HG02759 (cell line): ENCODE measurements at regions not wholly inside any gene's neighbourhood (a gene's known extent, or its start where the extent isn't known, plus 50 kb on each side); places are given as distances from the start of the nearest gene placed in this dataset.

Experiments
- ATAC-seq: cut with Tn5 transposase; IDR thresholded peaks from one replicate; pipeline ENCODE4 v1.9.1; 2021; ENCODE audit warnings: mild to moderate bottlenecking, moderate library complexity; ENCODE audit not compliant: unreplicated experiment

GRCh38 chr5:61596265-61596664 is 264.2 kb downstream of the ZSWIM6 start:
- ATAC-seq, result no peak

DNA sequence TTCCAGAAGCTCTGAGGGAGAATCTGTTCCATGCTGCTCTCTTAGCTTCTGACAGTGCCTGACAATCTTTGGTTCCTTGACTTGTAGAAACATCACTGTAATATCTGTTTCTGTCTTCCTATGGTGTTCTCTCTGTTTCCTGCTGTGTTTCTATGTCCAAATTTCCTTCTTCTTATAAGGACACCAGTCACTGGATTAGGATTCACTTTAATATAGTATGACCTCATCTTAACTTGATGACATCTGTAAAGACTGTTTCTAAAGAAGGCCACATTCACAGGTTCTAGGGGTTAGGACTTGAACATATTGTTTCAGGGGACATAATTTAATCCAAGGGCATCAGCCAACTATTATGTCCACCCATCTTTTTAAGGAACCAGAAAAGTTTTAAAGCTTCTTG is 265.6 kb downstream of the ZSWIM6 start:
- ATAC-seq, result no peak

DNA sequence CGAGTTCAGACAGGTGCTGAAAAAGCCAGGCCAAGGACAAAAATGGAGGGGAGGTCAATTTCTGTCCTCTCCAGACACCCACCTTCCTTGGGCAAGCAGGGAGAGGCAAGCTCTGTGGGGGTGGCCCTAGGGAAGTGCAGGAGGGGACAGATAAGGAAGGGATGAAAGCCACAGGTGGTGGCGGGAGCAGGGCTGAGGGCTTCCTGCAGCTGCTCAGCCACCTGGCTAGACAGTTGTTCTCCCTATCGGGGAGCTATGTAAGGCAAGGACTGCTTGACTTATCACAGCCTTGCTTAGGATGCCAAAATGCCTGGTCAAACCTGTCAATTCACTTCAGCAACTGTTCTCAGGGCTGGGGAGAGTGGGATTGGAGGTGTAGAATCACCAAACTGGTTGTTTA is 266.1 kb downstream of the ZSWIM6 start:
- no peak for ATAC-seq

DNA sequence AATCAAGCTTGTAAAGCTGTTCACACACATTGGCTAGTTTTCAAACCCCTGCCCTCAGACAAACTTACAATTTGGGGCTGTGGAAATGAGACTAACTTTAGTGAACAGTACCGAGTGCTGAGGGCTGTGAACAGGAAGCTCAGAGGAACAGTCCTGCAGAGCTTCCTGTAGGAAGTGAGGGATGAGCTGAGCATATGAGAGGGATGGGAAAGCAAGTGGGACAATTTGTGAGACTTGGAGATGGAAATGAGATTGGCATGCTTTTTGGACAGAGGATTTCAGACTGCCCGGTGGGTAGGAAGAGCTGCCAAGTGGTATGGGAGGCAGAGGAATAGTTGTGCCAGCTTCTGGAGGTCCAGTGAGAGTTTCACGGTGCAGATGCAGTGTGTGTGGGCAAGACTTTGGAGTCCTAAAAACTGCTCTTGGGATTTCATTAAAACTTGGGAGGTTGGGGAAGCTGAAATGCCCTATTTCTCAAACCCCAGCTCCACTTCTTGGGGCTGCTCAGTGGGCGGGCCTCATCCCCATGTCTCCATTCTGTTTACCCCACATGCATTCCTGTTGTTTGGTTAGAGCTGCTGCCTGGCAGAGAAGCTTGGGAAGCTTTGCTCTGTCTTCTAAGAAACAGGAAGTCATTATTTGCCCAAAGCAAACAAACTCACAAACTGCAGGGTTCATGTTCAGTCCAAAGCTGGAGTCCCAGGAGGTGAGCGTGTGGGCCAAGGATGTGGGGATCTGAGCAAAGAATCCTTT is 267.5 kb downstream of the ZSWIM6 start:
- ATAC-seq, result no peak

DNA sequence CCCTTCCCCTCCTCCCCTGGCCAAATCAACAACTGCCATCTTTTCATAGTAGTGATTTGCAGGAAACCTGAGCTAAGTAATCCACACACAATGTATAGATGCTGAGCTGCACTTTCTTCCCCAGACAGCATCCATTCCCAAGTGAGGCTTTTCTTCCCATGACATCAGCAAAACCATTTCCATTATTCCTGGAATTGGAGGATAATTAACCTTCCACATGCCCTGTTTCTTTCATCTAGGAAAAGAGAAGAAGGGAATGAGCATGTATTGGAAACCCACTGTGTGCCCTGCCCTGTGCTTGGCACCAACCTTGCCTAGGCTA is 268.0 kb downstream of the ZSWIM6 start:
- ATAC-seq, result no peak

GRCh38 chr5:61600945-61601511 is 269.0 kb downstream of the ZSWIM6 start:
- ATAC-seq, result no peak

GRCh38 chr5:61603211-61603908 is 271.3 kb downstream of the ZSWIM6 start:
- no peak for ATAC-seq

GRCh38 chr5:61604076-61605025 is 272.3 kb downstream of the ZSWIM6 start:
- ATAC-seq, result no peak

DNA sequence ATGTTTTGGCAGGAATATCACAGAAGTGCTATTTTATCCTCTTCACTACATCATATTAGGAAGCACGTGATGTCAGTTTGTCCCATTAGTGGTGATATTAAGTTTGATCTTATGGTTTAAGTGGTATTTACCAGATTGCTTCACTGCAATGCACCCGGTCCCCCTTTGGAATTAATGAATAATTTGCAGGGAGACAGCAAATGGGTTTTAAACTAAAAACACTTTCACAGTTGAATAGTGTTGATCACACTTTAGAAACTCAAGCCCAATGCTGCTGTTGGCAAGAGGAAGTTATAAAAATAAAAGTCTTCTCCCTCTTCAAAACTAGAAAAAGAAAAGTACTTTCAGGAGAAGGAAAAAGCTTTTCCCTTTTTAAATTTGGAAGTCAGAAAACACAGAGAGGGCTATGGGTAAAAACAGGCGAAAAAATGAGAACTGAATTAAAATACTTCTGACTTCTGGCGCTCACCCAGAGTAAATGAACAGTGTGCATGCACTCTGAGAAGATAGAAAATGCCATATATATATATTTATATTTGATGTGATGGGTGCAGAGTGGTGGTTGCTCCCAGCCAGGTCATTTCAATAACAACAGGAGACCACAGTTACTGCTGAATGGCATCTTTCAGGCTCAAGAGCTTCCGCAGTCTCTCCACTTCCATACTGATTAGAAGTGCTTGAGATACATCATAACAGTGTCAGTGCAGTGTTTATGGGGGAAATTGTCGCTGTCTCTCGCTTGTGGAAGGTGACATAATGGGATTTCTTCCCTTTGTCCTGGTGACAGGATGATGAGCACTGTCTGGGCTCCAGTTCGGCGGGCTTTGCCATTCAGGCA is 278.0 kb downstream of the ZSWIM6 start:
- ATAC-seq, result no peak

GRCh38 chr5:61610678-61611024 is 278.6 kb downstream of the ZSWIM6 start:
- no peak for ATAC-seq

DNA sequence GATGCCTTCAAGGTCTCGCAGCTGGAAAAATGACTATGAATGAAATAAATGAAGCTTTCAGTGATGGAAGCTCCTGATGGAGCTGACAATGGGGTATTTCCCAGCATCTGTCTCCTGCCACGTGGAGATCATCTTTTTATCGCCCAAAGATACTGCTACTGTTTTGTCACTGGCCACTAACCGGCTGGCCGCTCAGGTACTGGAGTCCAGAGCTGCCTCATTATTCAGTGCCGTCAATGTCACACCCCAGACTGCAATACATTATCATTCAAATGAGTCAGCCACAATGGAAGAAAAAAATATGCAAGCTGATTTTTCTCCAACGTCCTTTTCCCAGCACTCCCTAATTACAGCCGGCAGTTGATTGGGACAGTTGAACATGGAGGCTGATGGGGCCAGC is 280.4 kb downstream of the ZSWIM6 start:
- no peak for ATAC-seq

DNA sequence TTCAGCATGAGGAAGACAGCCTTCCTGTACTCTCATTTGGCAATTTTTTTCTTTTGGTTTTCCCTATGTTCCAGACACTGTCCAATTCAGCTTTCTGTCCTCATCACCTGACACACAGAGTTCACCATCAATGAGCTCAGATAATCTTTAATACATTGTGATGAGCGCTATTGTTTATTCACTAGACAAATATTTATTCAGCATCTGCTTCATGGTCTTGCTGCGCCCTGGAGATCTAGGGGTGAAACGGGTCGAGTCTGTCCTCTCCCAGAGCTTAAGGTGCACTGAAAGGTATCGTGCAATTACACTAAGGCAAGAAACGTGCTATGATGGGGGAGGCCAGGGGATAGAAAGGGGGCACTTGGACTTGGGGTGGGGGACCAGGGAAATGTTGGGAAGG is 281.6 kb downstream of the ZSWIM6 start:
- no peak for ATAC-seq

- ATAC-seq, result no peak
Measured at GRCh38 chr5:61614606-61615005, 282.5 kb downstream of the ZSWIM6 start.

- ATAC-seq, result no peak
Measured at GRCh38 chr5:61617039-61617438, 285.0 kb downstream of the ZSWIM6 start.

- no peak for ATAC-seq
Measured at GRCh38 chr5:61617995-61618525, 286.0 kb downstream of the ZSWIM6 start.

DNA sequence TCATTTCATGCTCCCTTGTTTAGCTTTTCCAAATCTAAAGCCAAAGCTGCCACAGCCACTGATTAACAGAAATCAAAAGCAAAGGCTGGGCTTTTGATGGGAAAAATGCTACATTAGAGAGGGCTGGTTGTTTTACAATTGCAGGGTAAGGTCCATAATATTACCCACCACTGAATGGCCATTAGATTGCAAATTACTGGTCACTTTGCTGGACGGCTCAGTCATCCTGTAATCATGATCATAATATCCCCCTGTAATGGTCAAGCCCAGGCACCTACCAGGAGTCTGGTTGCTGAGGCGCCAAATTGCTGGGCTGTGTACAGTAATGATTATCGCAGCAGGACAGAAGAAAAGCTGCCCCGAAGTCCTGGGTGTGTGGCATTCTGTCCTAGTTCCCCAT is 286.5 kb downstream of the ZSWIM6 start:
- ATAC-seq, result no peak

GRCh38 chr5:61619289-61619688 is 287.2 kb downstream of the ZSWIM6 start:
- no peak for ATAC-seq

DNA sequence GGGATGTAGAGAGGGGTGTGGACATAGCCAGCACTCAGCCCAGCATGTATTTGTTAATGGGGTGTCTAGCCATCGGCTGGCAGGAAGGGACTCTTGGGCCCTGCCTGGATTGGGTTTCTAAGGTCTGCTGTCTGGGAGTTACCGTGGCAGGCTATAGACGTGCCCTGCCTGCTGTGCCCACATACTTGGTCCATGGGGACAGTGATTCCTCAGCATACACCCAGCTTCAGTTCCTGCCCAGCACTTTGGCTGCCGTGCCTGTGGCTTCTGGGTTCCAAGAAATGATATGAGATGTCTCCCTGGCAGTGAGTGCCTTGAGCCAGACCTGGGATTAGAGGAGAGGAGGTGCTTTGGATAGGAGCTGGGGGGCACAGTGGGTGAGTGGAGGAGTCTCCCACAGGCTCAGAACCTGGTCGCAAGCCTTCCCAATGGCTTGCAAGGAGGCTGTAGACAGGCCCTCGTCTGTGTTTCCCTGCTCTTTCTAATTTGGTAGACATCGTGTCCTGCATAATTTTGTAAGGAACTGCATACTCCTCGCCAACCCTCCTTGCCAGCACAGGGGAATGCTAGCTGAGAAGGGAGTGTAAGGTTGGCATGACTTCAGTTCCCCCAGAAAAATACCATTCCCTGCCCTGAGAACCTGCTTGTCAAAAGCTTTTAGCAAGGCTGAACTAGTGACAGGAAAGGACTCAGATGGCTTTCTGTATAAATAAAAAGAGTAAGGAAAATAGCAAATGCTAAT is 287.9 kb downstream of the ZSWIM6 start:
- ATAC-seq, result no peak

- ATAC-seq, result no peak
Measured at GRCh38 chr5:61620699-61621182, 288.7 kb downstream of the ZSWIM6 start.
